ENCODE measurements at regions not wholly inside any gene's neighbourhood (a gene's known extent, or its start where the extent isn't known, plus 50 kb on each side); places are given as distances from the start of the nearest gene placed in this dataset.

GRCh38 chr15:88739541-88739940 is 63.7 kb upstream of the ACAN start:
- Histone ChIP-seq H3K9ac (ENCODE audit: insufficient read depth in 1 of 2, low read length in 2 of 2) (no peak overlapping the region), H3K4me3 (no peak overlapping the region), H3K9me3 (ENCODE audit: control insufficient read depth in 4 of 4, insufficient read depth in 3 of 4, low read length in 3 of 4) (peaks cover 0 to 2% (median 0%) of the 10 kb centered on the region in 4 donors), H3K36me3 (ENCODE audit: control insufficient read depth in 4 of 4, insufficient read depth in 4 of 4, low read length in 4 of 4) (no peaks in the 10 kb centered on the region), H3K27ac (ENCODE audit: low read depth in 1 of 2, low read length in 1 of 2) (no peak overlapping the region), H3K4me1 (ENCODE audit: control insufficient read depth in 5 of 5, insufficient read depth in 5 of 5, low read length in 5 of 5) (no peaks in the 10 kb centered on the region), H3K27me3 (ENCODE audit: control insufficient read depth in 3 of 3, insufficient read depth in 3 of 3, low read length in 2 of 3) (peaks cover 0 to 7% (median 5%) of the 10 kb centered on the region in 3 donors)
- DNase-seq (no peak), ATAC-seq (ENCODE audit: insufficient read depth, low FRiP score) (no peak)
- TF ChIP-seq CTCF (IDR thresholded peaks at IDR 0.05; ENCODE audit: control extremely low read depth, extremely low read depth), result no peak
- 76 to 81% methylated on average over 5 of the region's 5 CpGs for WGBS, 2 donors

DNA sequence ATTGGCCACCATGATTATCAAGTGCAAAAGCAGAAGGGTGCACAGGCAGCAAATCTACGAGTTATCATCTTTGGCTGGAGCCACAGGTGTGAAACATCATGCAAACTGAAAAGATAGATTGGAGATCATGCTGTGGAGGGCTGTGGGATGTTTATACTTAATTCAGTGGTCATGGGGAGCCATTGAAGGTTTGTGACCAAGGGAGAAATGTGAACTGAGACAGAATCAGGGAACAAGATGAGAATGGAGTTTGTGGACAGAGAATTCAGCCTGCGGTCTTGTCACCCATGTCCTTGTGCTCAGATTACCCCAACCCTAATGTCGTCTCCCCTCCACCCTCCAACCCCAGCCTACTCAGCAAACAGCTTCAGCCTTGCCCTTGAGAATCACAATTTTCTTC is 62.9 kb upstream of the ACAN start:
- Histone ChIP-seq H3K4me1 (ENCODE audit: control insufficient read depth in 5 of 5, insufficient read depth in 5 of 5, low read length in 5 of 5) (no peaks in the 10 kb centered on the region), H3K4me3 (no peak overlapping the region), H3K9me3 (ENCODE audit: control insufficient read depth in 4 of 4, insufficient read depth in 3 of 4, low read length in 3 of 4) (peaks cover 0 to 2% (median 0%) of the 10 kb centered on the region in 4 donors), H3K27me3 (ENCODE audit: control insufficient read depth in 3 of 3, insufficient read depth in 3 of 3, low read length in 2 of 3) (peaks cover 0 to 9% (median 5%) of the 10 kb centered on the region in 3 donors), H3K27ac (ENCODE audit: low read depth in 1 of 2, low read length in 1 of 2) (no peak overlapping the region), H3K9ac (ENCODE audit: insufficient read depth in 1 of 2, low read length in 2 of 2) (no peak overlapping the region), H3K36me3 (ENCODE audit: control insufficient read depth in 4 of 4, insufficient read depth in 4 of 4, low read length in 4 of 4) (no peaks in the 10 kb centered on the region)
- ATAC-seq (ENCODE audit: insufficient read depth, low FRiP score), result no peak
- 83 to 86% methylated on average over 3 of the region's 3 CpGs for WGBS, 2 donors
- TF ChIP-seq CTCF (IDR thresholded peaks at IDR 0.05; ENCODE audit: control extremely low read depth, extremely low read depth), result no peak
- DNase-seq, result no peak

DNA sequence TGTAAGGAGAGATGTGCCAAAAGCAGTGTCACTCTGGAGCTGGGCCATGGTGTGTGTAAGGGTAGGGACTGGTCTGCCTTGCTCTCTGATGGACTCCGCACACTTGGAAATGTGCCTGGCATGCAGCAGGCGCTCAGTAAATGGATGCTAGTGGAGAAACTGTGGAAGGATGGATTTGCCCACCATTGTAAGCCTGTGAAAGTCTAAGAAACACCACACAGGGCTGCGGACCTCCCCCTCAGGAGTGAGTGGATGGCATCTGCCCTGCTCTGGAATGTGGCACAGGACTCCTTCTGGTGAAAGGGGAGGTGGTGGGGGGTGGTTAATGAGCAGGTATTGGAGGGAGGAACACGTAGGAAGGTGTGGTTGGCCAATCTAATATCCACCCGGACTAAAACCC is 62.2 kb upstream of the ACAN start:
- no peak for ATAC-seq (ENCODE audit: insufficient read depth, low FRiP score)
- 87 to 95% methylated on average over 5 of the region's 5 CpGs for WGBS, 2 donors

More for the DNA sequence above, 62.2 kb upstream of the ACAN start:
- Histone ChIP-seq H3K27me3 (ENCODE audit: control insufficient read depth in 3 of 3, insufficient read depth in 3 of 3, low read length in 2 of 3) (peaks cover 0 to 14% (median 5%) of the 10 kb centered on the region in 3 donors), H3K36me3 (ENCODE audit: control insufficient read depth in 4 of 4, insufficient read depth in 4 of 4, low read length in 4 of 4) (no peaks in the 10 kb centered on the region), H3K4me3 (no peak overlapping the region), H3K9ac (ENCODE audit: insufficient read depth in 1 of 2, low read length in 2 of 2) (no peak overlapping the region), H3K9me3 (ENCODE audit: control insufficient read depth in 4 of 4, insufficient read depth in 3 of 4, low read length in 3 of 4) (peaks cover 0 to 2% (median 0%) of the 10 kb centered on the region in 4 donors), H3K27ac (ENCODE audit: low read depth in 1 of 2, low read length in 1 of 2) (no peak overlapping the region), H3K4me1 (ENCODE audit: control insufficient read depth in 5 of 5, insufficient read depth in 5 of 5, low read length in 5 of 5) (no peaks in the 10 kb centered on the region)
- TF ChIP-seq CTCF (IDR thresholded peaks at IDR 0.05; ENCODE audit: control extremely low read depth, extremely low read depth), result no peak
- DNase-seq, result no peak

All from lung (tissue), 11 donors.